ENCODE measurements at regions not wholly inside any gene's neighbourhood (a gene's known extent, or its start where the extent isn't known, plus 50 kb on each side); places are given as distances from the start of the nearest gene placed in this dataset.

GRCh38 chr13:106259928-106260327 is 275.5 kb downstream of the EFNB2 start:
- H3K27me3 Mint-ChIP-seq = no peaks in the 10 kb centered on the region
- H3K9me3 Mint-ChIP-seq = peaks cover 4% of the 10 kb centered on the region
- ATAC-seq (ENCODE audit: low read depth) = no peak
- H3K4me1 Mint-ChIP-seq = no peaks in the 10 kb centered on the region
- DNase-seq = no peak
- no peak overlapping the region for H3K4me3 Mint-ChIP-seq
- H3K27ac Mint-ChIP-seq = no peak overlapping the region
- H3K36me3 Mint-ChIP-seq = no peaks in the 10 kb centered on the region
- POLR2A ChIA-PET = no interaction called here

DNA sequence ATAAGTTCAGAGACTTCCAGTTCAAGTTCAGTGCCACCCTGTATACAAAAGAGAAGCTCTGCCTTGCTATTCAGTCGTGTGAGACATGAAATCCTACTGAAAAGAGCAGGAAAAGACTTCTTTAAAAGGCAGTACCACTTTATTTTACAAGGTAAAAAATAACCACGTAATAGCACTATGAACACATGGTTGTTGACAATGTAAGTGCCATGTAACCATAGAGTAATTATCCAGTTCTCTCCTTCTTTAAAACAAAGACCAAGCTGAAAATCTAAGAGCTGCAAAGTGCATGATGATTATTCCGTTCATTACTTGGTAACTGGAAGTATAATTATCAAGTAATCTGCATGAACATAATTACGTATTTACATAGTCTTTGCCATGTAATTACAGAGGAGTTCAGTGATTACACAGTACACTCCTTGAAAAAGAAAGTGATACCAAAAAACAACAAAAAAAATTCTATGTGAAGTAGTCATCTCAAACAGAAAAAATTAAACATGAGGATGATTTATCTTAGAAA is 288.7 kb downstream of the EFNB2 start:
- POLR2A ChIA-PET = no interaction called here
- Mint-ChIP-seq H3K9me3 (no peaks in the 10 kb centered on the region), H3K27ac (no peak overlapping the region), H3K4me1 (no peaks in the 10 kb centered on the region), H3K27me3 (no peaks in the 10 kb centered on the region), H3K36me3 (no peaks in the 10 kb centered on the region), H3K4me3 (no peak overlapping the region)
- ATAC-seq (ENCODE audit: low read depth) (no peak), DNase-seq (no peak)

GRCh38 chr13:106246242-106246641 is 289.2 kb downstream of the EFNB2 start:
- no peak for DNase-seq
- Mint-ChIP-seq H3K4me3 (no peak overlapping the region), H3K27ac (no peak overlapping the region), H3K4me1 (no peaks in the 10 kb centered on the region), H3K36me3 (no peaks in the 10 kb centered on the region), H3K27me3 (no peaks in the 10 kb centered on the region), H3K9me3 (no peaks in the 10 kb centered on the region)
- no peak for ATAC-seq (ENCODE audit: low read depth)
- POLR2A ChIA-PET = no interaction called here

DNA sequence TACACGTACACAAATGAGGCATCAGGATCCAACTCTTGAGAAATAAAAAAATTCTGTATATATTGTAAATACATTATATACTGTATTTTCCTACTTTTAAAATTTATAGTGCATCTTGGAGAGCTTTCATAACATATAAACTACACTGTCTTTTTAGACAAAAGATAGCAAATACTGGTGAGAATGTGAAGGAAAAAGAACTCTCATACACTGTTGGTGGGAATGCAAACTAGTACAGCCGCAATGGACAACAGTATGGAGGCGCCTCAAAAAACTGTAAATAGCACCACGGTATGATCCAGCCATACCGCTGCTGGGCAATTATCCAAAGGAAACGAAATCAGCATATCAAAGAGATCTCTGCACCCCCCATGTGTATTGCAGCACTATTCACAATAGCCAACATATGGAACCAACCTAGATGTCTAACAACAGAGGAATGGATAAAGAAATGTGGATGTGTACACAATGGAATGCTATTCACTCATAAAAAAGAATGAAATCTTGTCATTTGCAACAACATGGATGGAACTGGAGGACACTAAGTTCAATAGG is 292.4 kb downstream of the EFNB2 start:
- H3K36me3 Mint-ChIP-seq = no peaks in the 10 kb centered on the region
- peaks cover 1% of the 10 kb centered on the region for H3K9me3 Mint-ChIP-seq
- no peaks in the 10 kb centered on the region for H3K27me3 Mint-ChIP-seq
- H3K4me3 Mint-ChIP-seq = no peak overlapping the region
- DNase-seq (no peak), ATAC-seq (ENCODE audit: low read depth) (no peak)
- H3K27ac Mint-ChIP-seq = no peak overlapping the region
- no peaks in the 10 kb centered on the region for H3K4me1 Mint-ChIP-seq
- POLR2A ChIA-PET = no interaction called here

DNA sequence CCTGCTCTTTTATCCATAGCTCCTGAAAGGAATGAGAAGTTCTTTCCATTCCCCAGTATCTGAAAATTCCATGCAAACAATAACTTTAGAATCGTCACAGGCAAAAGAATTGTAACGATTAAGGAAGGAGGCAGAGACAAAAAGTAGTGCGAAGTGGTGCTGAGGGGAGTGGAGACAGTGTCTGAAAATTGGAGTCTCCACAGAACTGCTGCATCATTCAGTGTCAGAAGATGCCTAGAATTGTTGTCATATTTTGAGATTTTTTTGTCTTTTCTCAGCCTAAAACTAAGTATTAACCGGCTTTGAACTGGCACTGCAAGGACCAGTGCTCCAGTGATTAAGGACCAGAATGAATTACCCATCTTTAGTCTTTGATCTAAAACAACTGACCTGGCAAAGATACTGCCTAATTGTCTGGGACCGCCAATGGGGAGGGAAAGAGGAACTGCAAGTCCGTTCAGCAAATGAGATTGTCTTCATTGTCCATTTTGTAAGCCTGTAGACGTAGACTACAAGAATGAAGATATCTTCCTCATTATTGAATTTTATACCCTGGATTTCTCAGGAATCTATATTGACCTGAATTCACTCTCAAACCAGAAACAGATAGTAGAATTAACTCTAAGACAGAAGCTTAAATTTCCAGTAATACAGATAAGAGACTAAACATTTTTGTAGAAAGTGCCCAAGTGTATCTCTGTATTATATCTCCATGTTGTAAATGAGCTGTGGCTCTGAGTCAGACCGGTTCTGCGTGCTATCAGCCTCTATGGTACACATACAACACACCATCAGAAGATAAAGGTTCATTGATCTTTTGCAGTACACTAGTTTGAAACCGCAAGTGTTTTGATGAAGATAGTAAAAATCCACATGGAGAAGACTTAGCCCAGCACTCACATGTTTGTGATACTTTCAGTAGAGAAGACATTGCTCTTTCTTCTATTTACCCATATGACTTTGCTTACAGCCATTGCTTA is 293.2 kb downstream of the EFNB2 start:
- DNase-seq (no peak), ATAC-seq (ENCODE audit: low read depth) (no peak)
- Mint-ChIP-seq H3K4me1 (no peaks in the 10 kb centered on the region), H3K27me3 (no peaks in the 10 kb centered on the region), H3K36me3 (no peaks in the 10 kb centered on the region), H3K9me3 (peaks cover 1% of the 10 kb centered on the region), H3K4me3 (no peak overlapping the region), H3K27ac (no peak overlapping the region)
- POLR2A ChIA-PET = no interaction called here

- H3K27ac Mint-ChIP-seq = no peak overlapping the region
- H3K4me1 Mint-ChIP-seq = no peaks in the 10 kb centered on the region
- no peaks in the 10 kb centered on the region for H3K36me3 Mint-ChIP-seq
- no peak overlapping the region for H3K4me3 Mint-ChIP-seq
- no peak for ATAC-seq (ENCODE audit: low read depth)
- H3K9me3 Mint-ChIP-seq = peaks cover 1% of the 10 kb centered on the region
- no peak for DNase-seq
- H3K27me3 Mint-ChIP-seq = no peaks in the 10 kb centered on the region
- POLR2A ChIA-PET = no interaction called here
Measured at GRCh38 chr13:106238690-106239089, 296.8 kb downstream of the EFNB2 start.

- no peaks in the 10 kb centered on the region for H3K36me3 Mint-ChIP-seq
- ATAC-seq (ENCODE audit: low read depth) (no peak), DNase-seq (no peak)
- POLR2A ChIA-PET = no interaction called here
- H3K27me3 Mint-ChIP-seq = no peaks in the 10 kb centered on the region
- H3K27ac Mint-ChIP-seq = no peak overlapping the region
- peaks cover 4% of the 10 kb centered on the region for H3K9me3 Mint-ChIP-seq
- no peaks in the 10 kb centered on the region for H3K4me1 Mint-ChIP-seq
- H3K4me3 Mint-ChIP-seq = no peak overlapping the region
Measured at GRCh38 chr13:106234636-106235035, 300.8 kb downstream of the EFNB2 start.

DNA sequence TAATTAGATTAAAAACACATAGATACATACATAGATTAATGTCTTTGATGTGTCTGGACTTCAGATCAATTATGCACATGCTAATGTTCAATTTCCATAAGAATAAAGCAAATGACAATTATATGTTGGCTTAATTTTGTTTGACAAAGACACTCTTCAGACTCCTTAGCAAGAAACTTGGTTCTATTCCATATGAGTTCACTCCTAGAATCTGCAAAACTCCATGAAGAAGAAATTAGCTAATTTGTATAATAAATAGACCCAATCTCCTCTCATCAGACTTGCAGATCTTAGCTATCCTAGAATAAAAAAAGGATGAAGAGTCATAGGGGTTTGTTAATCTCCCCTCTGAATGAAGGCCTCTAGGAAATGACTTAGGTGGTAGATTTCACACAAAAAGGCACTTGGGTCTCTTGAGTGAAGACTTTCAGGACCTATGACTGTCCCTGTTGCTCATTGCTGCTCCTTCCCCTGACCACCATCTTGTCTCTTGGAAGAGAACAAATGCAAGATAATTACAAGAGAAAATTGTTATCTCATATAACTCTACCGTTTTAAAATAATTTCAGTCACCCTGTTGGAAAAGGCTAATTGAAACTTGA is 302.2 kb downstream of the EFNB2 start:
- H3K9me3 Mint-ChIP-seq = peaks cover 4% of the 10 kb centered on the region
- no peaks in the 10 kb centered on the region for H3K27me3 Mint-ChIP-seq
- POLR2A ChIA-PET = no interaction called here
- H3K27ac Mint-ChIP-seq = no peak overlapping the region
- ATAC-seq (ENCODE audit: low read depth) (no peak), DNase-seq (no peak)
- no peaks in the 10 kb centered on the region for H3K36me3 Mint-ChIP-seq
- H3K4me1 Mint-ChIP-seq = no peaks in the 10 kb centered on the region
- no peak overlapping the region for H3K4me3 Mint-ChIP-seq

DNA sequence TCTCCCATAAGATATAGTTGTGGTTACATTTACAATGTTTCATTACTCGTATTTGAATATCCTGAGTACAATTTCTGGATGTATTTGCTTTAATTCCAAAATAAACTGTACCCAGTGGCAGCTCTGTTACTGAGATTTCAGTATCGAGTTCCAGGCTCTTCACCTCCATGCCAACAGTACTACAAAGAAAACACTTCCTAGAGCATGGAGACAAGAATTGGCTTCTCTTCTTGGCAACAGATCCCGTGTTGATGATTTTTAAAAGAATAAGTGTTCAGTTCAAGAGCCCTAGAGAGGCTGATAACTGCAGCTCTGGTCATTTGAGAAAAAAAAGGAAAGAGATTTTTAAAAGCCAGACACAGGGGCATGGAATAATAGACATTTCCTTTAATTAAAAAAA is 302.8 kb downstream of the EFNB2 start:
- no peaks in the 10 kb centered on the region for H3K4me1 Mint-ChIP-seq
- H3K9me3 Mint-ChIP-seq = peaks cover 4% of the 10 kb centered on the region
- POLR2A ChIA-PET = no interaction called here
- no peaks in the 10 kb centered on the region for H3K27me3 Mint-ChIP-seq
- no peak for ATAC-seq (ENCODE audit: low read depth)
- no peak for DNase-seq
- no peak overlapping the region for H3K4me3 Mint-ChIP-seq
- H3K27ac Mint-ChIP-seq = no peak overlapping the region
- H3K36me3 Mint-ChIP-seq = no peaks in the 10 kb centered on the region

DNA sequence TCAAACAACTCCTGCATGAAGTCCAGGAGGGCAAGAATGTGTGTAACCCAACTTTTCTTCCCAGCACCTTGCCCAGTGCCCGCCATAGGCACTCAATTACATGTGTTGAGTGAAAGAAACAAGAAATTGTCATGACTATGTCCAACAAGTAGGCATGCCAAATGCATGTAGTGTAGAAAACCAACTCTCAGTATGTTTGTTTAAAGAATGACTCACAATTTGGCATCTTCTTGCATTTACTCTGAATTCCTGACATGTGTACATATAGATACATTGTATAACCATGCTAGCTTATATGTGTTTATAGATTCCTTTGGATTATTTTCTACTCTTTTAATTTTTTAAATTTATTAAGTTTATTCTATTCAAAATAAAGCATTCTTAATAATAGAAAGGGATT is 305.0 kb downstream of the EFNB2 start:
- Mint-ChIP-seq H3K4me1 (no peaks in the 10 kb centered on the region), H3K36me3 (no peaks in the 10 kb centered on the region), H3K27ac (no peak overlapping the region), H3K27me3 (no peaks in the 10 kb centered on the region), H3K9me3 (peaks cover 4% of the 10 kb centered on the region), H3K4me3 (no peak overlapping the region)
- no peak for ATAC-seq (ENCODE audit: low read depth)
- DNase-seq = no peak
- POLR2A ChIA-PET = no interaction called here

GRCh38 chr13:106225126-106225525 is 310.3 kb downstream of the EFNB2 start:
- no peak overlapping the region for H3K27ac Mint-ChIP-seq
- no peaks in the 10 kb centered on the region for H3K4me1 Mint-ChIP-seq
- ATAC-seq (ENCODE audit: low read depth) (no peak), DNase-seq (no peak)
- POLR2A ChIA-PET = no interaction called here
- H3K9me3 Mint-ChIP-seq = no peaks in the 10 kb centered on the region
- no peaks in the 10 kb centered on the region for H3K36me3 Mint-ChIP-seq
- no peak overlapping the region for H3K4me3 Mint-ChIP-seq
- peaks cover 3% of the 10 kb centered on the region for H3K27me3 Mint-ChIP-seq

- Mint-ChIP-seq H3K27ac (no peak overlapping the region), H3K4me1 (no peaks in the 10 kb centered on the region), H3K27me3 (peaks cover 3% of the 10 kb centered on the region), H3K9me3 (no peaks in the 10 kb centered on the region), H3K36me3 (no peaks in the 10 kb centered on the region), H3K4me3 (no peak overlapping the region)
- POLR2A ChIA-PET = no interaction called here
- ATAC-seq (ENCODE audit: low read depth) (no peak), DNase-seq (no peak)
Measured at GRCh38 chr13:106220211-106220610, 315.3 kb downstream of the EFNB2 start.

- no peaks in the 10 kb centered on the region for H3K9me3 Mint-ChIP-seq
- ATAC-seq (ENCODE audit: low read depth) = no peak
Measured at GRCh38 chr13:106213028-106213757, 322.3 kb downstream of the EFNB2 start.

More at GRCh38 chr13:106213028-106213757, 322.3 kb downstream of the EFNB2 start:
- POLR2A ChIA-PET = no interaction called here
- Mint-ChIP-seq H3K4me1 (no peaks in the 10 kb centered on the region), H3K36me3 (no peaks in the 10 kb centered on the region), H3K27me3 (no peaks in the 10 kb centered on the region), H3K4me3 (no peak overlapping the region), H3K27ac (no peak overlapping the region)
- no peak for DNase-seq
